IMR-90 (cell line): ENCODE measurements at regions not wholly inside any gene's neighbourhood (a gene's known extent, or its start where the extent isn't known, plus 50 kb on each side); places are given as distances from the start of the nearest gene placed in this dataset.

ENCODE experiments used
- ATAC-seq: fragments of 200-7000 bp; cut with Tn5 transposase; 2 replicates; pipeline ENCODE4 v1.9.1; 2020; ENCODE audit warnings: low read depth, mild to moderate bottlenecking, moderate library complexity
- BruUV-seq: library from RNA; stranded (reverse); fragments of 400-500 nt; replicated peaks from 2 replicates; lab custom pipeline; 2021; lab: Mats Ljungman, UMichigan
- CTCF ChIA-PET: fragments of 300-600 bp; formaldehyde crosslinking; extraction: SDS; loops from one replicate; lab custom pipeline; 2021; ENCODE audit warnings: antibody characterized with exemption; lab: Yijun Ruan, JAX
- POLR2A ChIA-PET: fragments of 300-600 bp; sonication (Branson Sonifier 250); formaldehyde crosslinking; loops from one replicate; lab custom pipeline; 2022; ENCODE audit warnings: antibody characterized with exemption; ENCODE audit not compliant: unreplicated experiment; lab: Charles Lee
- DNase-seq: peaks from one replicate; pipeline ENCODE4 v3.0.0; 2013
- H2AFZ ChIP-seq: replicated peaks from 2 replicates; pipeline ENCODE3; 2013; ENCODE audit warnings: low read length, mild to moderate bottlenecking; ENCODE audit not compliant: poor library complexity
- H2AK5ac ChIP-seq: 2 replicates; pipeline ENCODE4 v1.6.1; 2013; ENCODE audit warnings: low read depth, low read length, inconsistent platforms
- H2AK9ac ChIP-seq: replicated peaks from 2 replicates; pipeline ENCODE3; 2013; ENCODE audit warnings: mild to moderate bottlenecking, low read depth, low read length, moderate library complexity; ENCODE audit not compliant: poor library complexity
- H2BK120ac ChIP-seq: 2 replicates; pipeline ENCODE4 v1.6.1; 2013; ENCODE audit warnings: low read depth, low read length, inconsistent platforms
- H2BK15ac ChIP-seq: 3 replicates; pipeline ENCODE4 v1.6.1; 2013; ENCODE audit warnings: low read depth, low read length, inconsistent platforms
- H2BK20ac ChIP-seq: 2 replicates; pipeline ENCODE4 v1.6.1; 2013; ENCODE audit warnings: low read depth, mild to moderate bottlenecking, inconsistent platforms, low read length, moderate library complexity
- H2BK5ac ChIP-seq: 2 replicates; pipeline ENCODE4 v1.6.1; 2013; ENCODE audit warnings: mild to moderate bottlenecking, low read depth, low read length, inconsistent platforms; ENCODE audit not compliant: poor library complexity, severe bottlenecking
- H3K14ac ChIP-seq: replicated peaks from 2 replicates; pipeline ENCODE4 v1.6.1; 2013; ENCODE audit warnings: low read depth, low read length, inconsistent platforms
- H3K18ac ChIP-seq: 2 replicates; pipeline ENCODE4 v1.6.1; 2013; ENCODE audit warnings: low read depth, low read length, control low read depth
- H3K23ac ChIP-seq: 2 replicates; pipeline ENCODE4 v1.6.1; 2013; ENCODE audit warnings: low read depth, low read length, inconsistent platforms
- H3K27ac ChIP-seq: 2 replicates; pipeline ENCODE4 v1.5.1; 2013; ENCODE audit warnings: mild to moderate bottlenecking, control low read depth, low read length; ENCODE audit not compliant: insufficient read depth
- H3K27me3 ChIP-seq: 2 replicates; pipeline ENCODE4 v1.6.1; 2013; ENCODE audit warnings: low read length; ENCODE audit not compliant: control insufficient read depth, insufficient read depth
- H3K36me3 ChIP-seq: 2 replicates; pipeline ENCODE4 v1.6.1; 2013; ENCODE audit warnings: low read length, mixed read lengths; ENCODE audit not compliant: control insufficient read depth, insufficient read depth
- H3K4ac ChIP-seq: 2 replicates; pipeline ENCODE4 v1.6.1; 2013; ENCODE audit warnings: low read depth, low read length, inconsistent platforms
- H3K4me1 ChIP-seq: 2 replicates; pipeline ENCODE4 v1.6.1; 2013; ENCODE audit warnings: low read length, mixed read lengths; ENCODE audit not compliant: control insufficient read depth, insufficient read depth
- H3K4me2 ChIP-seq: 2 replicates; pipeline ENCODE4 v1.6.1; 2013; ENCODE audit warnings: low read depth, mild to moderate bottlenecking, control low read depth, low read length, moderate library complexity
- H3K4me3 ChIP-seq: 2 replicates; pipeline ENCODE4 v1.5.1; 2013; ENCODE audit warnings: low read depth, mild to moderate bottlenecking, control low read depth, low read length, moderate library complexity; ENCODE audit not compliant: insufficient read depth
- H3K56ac ChIP-seq: 2 replicates; pipeline ENCODE4 v1.6.1; 2013; ENCODE audit warnings: low read length, inconsistent platforms; ENCODE audit not compliant: insufficient read depth; ENCODE audit errors: extremely low read depth
- H3K79me1 ChIP-seq, 2 experiments: 2 replicates each; pipeline ENCODE4 v1.6.1; 2013; ENCODE audit warnings: low read length in 2 of 2, inconsistent platforms in 1 of 2, low read depth in 1 of 2
- H3K9ac ChIP-seq: 2 replicates; pipeline ENCODE4 v1.6.1; 2013; ENCODE audit warnings: low read depth, low read length, control low read depth
- H3K9me1 ChIP-seq: 2 replicates; pipeline ENCODE4 v1.6.1; 2013; ENCODE audit warnings: low read length, inconsistent platforms; ENCODE audit not compliant: insufficient read depth
- H3K9me3 ChIP-seq: 2 replicates; pipeline ENCODE4 v1.6.1; 2013; ENCODE audit warnings: low read length; ENCODE audit not compliant: control insufficient read depth, insufficient read depth
- H4K20me1 ChIP-seq: 2 replicates; pipeline ENCODE4 v1.6.1; 2013; ENCODE audit warnings: low read length, inconsistent platforms; ENCODE audit not compliant: insufficient read depth
- H4K5ac ChIP-seq: 2 replicates; pipeline ENCODE4 v1.6.1; 2013; ENCODE audit warnings: mild to moderate bottlenecking, low read depth, low read length, control low read depth
- H4K8ac ChIP-seq, 2 experiments: 2 replicates each; pipeline ENCODE4 v1.6.1; 2013; ENCODE audit warnings: low read depth in 2 of 2, low read length in 2 of 2, control low read depth in 1 of 2, inconsistent platforms in 1 of 2
- H4K91ac ChIP-seq: 2 replicates; pipeline ENCODE4 v1.6.1; 2013; ENCODE audit warnings: low read depth, low read length, inconsistent platforms; ENCODE audit not compliant: insufficient read depth
- MAFK ChIP-seq: IDR thresholded peaks from 2 replicates; pipeline ENCODE4 v1.6.1; 2012; ENCODE audit warnings: low read depth, low read length, improper control_type of control experiment
- MXI1 ChIP-seq: IDR thresholded peaks from 2 replicates; pipeline ENCODE4 v1.6.1; 2012; ENCODE audit warnings: low read depth, mild to moderate bottlenecking, low read length, moderate library complexity, borderline replicate concordance
- WGBS, 2 experiments: methylation state at CpG; one replicate each; pipeline versions ENCODE4 v1.1.5 to v1.1.7; 2013; ENCODE audit warnings: missing lambda C conversion rate in 2 of 2; ENCODE audit not compliant: insufficient read length in 1 of 2; ENCODE audit errors: extremely low coverage in 2 of 2; 5-methylcytosine and 5-hydroxymethylcytosine counted together
- dilution Hi-C: fragments of 300-500 bp; cut with HindIII; formaldehyde crosslinking; loops from one replicate; pipeline ENCODE4 v1.14.3; 2018; ENCODE audit warnings: low sequenced_read_pairs; ENCODE audit not compliant: unreplicated experiment
- in situ Hi-C: fragments of 300-500 bp; cut with MboI; formaldehyde crosslinking; loops from 3 replicates; pipeline ENCODE4 v1.14.3; 2019; ENCODE audit warnings: low sequenced_read_pairs, inconsistent platforms, mixed read lengths
- intact Hi-C: fragments of 100-400 bp; cut with micrococcal nuclease; formaldehyde crosslinking; loops from 2 replicates; pipeline ENCODE4 v1.10.0; 2022

GRCh38 chr5:53321073-53321472 is 159.4 kb upstream of the FST start:
- H2BK5ac ChIP-seq, result no peak overlapping the region
- H3K14ac ChIP-seq, result 0 out of 2 replicates have a peak overlapping the region, but pooled peaks have one; percentile 32
- no peak overlapping the region for H3K23ac ChIP-seq
- H3K4me3 ChIP-seq, result no peak overlapping the region
- POLR2A ChIA-PET, result no interaction called here
- no peak overlapping the region for H2BK20ac ChIP-seq
- no peak overlapping the region for H2BK120ac ChIP-seq
- CTCF ChIA-PET, result interaction anchor here (1.0 kb wide), 1 partner anchor 8 kb away, joined by 3 read pairs; no protein-coding TSS in a partner anchor
- BruUV-seq, result no TSS peak
- DNase-seq, result no peak
- peaks cover under 1% of the 10 kb centered on the region; the same call in 1 of the 2 replicates for H3K9me3 ChIP-seq
- no peak for TF ChIP-seq MXI1
- peak; percentile 55; the same call in 1 of the 2 replicates for TF ChIP-seq MAFK
- no peak overlapping the region for H4K8ac ChIP-seq
- no peak overlapping the region for H4K5ac ChIP-seq
- H3K18ac ChIP-seq, result no peak overlapping the region
- no CpG with 5 or more reads among the region's 1 CpG for WGBS, 2 experiments
- H4K91ac ChIP-seq, result no peak overlapping the region
- in situ Hi-C loops (no loop called here), dilution Hi-C loops (no loop called here), intact Hi-C loops (loop anchor here (5.0 kb wide), 1 partner anchor 34 kb away; no protein-coding TSS in a partner anchor)
- H3K36me3 ChIP-seq, result no peaks in the 10 kb centered on the region
- H2AK9ac ChIP-seq, result no peak overlapping the region
- no peak overlapping the region for H3K9ac ChIP-seq
- no peak for ATAC-seq
- no peak overlapping the region for H2BK15ac ChIP-seq
- no peak overlapping the region for H3K4ac ChIP-seq
- 0 out of 2 replicates have a peak overlapping the region, but pooled peaks have one; percentile 61 for H2AK5ac ChIP-seq
- 0 out of 2 replicates have a peak, but pooled peaks cover 3% of the 10 kb centered on the region for H3K9me1 ChIP-seq
- no peak overlapping the region for H3K4me2 ChIP-seq
- H3K56ac ChIP-seq, result no peak overlapping the region
- H3K27ac ChIP-seq, result no peak overlapping the region
- H4K20me1 ChIP-seq, result no peaks in the 10 kb centered on the region
- H2AFZ ChIP-seq, result no peak overlapping the region
- H3K4me1 ChIP-seq, result peaks cover 7% of the 10 kb centered on the region; the same call in 1 of the 2 replicates
- no peaks in the 10 kb centered on the region for H3K27me3 ChIP-seq
- no peaks in the 10 kb centered on the region for H3K79me1 ChIP-seq
